PFSK-1 (cell line): ENCODE measurements at regions not wholly inside any gene's neighbourhood (a gene's known extent, or its start where the extent isn't known, plus 50 kb on each side); places are given as distances from the start of the nearest gene placed in this dataset.

Source experiments
- POLR2AphosphoS5 ChIP-seq: IDR thresholded peaks from 2 replicates; pipeline ENCODE4 v1.6.1; 2012; ENCODE audit warnings: low read depth, mild to moderate bottlenecking, control low read depth, low read length, moderate library complexity
- TF ChIP-seq, protein P1 (sequence below), 2 experiments: IDR thresholded peaks; 2 replicates each; pipeline versions ENCODE4 v1.6.1 to v1.8.0; 2011 to 2012; ENCODE audit warnings: low read depth in 2 of 2, low read length in 2 of 2, control low read depth in 1 of 2, inconsistent platforms in 1 of 2, mild to moderate bottlenecking in 1 of 2, moderate library complexity in 1 of 2; ENCODE audit not compliant: insufficient read depth in 1 of 2

DNA sequence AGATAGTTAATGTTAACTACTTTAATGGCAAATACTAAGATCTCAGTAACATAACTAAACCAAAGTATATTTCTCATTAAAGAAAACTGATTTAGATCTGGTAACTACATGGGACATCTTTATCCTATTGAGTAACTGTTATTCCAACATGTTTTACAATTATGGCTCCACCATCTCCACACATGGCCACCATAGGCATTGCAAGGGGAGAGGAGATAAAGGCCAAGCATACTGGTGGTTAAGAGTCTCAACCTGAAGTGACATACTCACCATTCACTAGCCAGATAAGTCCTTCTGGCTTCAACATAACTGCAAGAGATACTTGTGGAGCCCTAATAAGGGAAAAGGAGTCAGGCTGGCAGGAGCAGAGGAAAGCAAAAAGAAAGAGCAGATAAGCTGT lies 1586.4 kb upstream of the SPRY2 start:
- no peak for TF ChIP-seq POLR2AphosphoS5
- TF ChIP-seq, protein P1, sequence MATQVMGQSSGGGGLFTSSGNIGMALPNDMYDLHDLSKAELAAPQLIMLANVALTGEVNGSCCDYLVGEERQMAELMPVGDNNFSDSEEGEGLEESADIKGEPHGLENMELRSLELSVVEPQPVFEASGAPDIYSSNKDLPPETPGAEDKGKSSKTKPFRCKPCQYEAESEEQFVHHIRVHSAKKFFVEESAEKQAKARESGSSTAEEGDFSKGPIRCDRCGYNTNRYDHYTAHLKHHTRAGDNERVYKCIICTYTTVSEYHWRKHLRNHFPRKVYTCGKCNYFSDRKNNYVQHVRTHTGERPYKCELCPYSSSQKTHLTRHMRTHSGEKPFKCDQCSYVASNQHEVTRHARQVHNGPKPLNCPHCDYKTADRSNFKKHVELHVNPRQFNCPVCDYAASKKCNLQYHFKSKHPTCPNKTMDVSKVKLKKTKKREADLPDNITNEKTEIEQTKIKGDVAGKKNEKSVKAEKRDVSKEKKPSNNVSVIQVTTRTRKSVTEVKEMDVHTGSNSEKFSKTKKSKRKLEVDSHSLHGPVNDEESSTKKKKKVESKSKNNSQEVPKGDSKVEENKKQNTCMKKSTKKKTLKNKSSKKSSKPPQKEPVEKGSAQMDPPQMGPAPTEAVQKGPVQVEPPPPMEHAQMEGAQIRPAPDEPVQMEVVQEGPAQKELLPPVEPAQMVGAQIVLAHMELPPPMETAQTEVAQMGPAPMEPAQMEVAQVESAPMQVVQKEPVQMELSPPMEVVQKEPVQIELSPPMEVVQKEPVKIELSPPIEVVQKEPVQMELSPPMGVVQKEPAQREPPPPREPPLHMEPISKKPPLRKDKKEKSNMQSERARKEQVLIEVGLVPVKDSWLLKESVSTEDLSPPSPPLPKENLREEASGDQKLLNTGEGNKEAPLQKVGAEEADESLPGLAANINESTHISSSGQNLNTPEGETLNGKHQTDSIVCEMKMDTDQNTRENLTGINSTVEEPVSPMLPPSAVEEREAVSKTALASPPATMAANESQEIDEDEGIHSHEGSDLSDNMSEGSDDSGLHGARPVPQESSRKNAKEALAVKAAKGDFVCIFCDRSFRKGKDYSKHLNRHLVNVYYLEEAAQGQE (IDR thresholded peaks at IDR 0.05; ENCODE audit: insufficient read depth in 1 of 2, low read depth in 2 of 2, low read length in 2 of 2): no peak
